ENCODE measurements at regions not wholly inside any gene's neighbourhood (a gene's known extent, or its start where the extent isn't known, plus 50 kb on each side); places are given as distances from the start of the nearest gene placed in this dataset.
"Not testable (repeated sequence)": the region's sequence is repeated elsewhere in the genome, so short reads cannot be mapped to it uniquely, and the experiment has no call there.

DNA sequence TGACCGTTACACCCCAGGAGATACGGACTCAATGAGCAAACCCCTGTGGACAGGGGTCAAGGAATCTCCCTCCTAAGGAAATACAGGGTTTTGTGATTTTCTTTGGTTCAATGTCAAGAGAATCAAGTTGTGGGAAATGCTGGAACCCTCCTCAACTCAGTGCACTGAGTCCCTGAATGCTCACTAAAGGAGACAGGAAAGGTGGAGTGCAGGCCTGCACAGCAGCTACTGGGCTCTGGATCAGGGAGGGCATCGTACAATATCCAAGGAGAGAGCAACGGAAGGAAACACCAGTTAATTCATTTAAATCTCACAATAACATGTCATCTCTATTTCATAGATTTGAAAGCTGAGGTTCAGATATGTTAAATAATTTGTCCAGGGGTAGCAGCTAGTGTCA, 263.5 kb upstream of the PLGLB1 start:
- H3K4me3 ChIP-seq; intact Hi-C loops (cut with micrococcal nuclease); H3K36me3 ChIP-seq; H3K4me1 ChIP-seq; DNase-seq; H3K27me3 ChIP-seq (ENCODE audit: low read depth); H3K9me3 ChIP-seq (replicated peaks): not testable (repeated sequence)
- H3K27ac ChIP-seq (replicated peaks): peak overlapping the region; percentile 33

DNA sequence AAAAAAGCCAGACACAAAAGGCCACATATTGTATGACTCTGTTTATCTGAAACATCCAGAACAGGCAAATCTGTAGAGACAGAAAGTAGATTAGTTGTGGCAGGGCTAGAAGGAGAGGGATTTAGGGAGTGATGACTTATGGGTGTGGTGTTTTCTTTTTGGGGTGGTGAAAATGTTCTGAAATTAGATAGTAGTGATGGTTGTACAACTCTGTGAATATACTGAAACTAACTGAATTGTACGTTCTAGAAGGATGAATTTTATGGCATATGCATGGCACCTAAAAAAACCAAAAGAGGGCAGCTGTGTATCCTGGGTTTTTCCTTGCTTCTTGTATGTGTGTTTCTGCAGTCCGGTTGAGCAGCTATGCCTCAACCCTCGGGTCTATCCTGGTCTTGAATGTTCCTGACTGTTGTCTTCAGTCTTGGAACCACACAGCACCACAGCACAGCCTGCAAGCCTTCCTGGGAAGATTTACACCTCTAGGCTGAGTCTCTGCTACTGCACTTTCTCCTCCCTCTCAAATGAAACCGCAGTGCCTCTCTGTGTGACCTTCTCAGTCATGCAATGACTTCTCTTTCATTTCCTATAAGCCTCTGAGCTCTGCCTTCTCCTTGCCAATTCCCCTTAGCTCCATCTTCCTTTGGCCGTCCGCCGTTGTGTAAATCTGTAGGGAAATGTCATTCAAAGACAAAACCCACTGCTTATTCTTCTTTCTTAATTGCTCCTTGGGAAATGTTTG, 269.1 kb upstream of the PLGLB1 start:
- intact Hi-C loops (cut with micrococcal nuclease); DNase-seq; H3K27ac ChIP-seq (replicated peaks); H3K9me3 ChIP-seq (replicated peaks); H3K36me3 ChIP-seq; H3K4me1 ChIP-seq; H3K27me3 ChIP-seq (ENCODE audit: low read depth); H3K4me3 ChIP-seq: not testable (repeated sequence)

DNA sequence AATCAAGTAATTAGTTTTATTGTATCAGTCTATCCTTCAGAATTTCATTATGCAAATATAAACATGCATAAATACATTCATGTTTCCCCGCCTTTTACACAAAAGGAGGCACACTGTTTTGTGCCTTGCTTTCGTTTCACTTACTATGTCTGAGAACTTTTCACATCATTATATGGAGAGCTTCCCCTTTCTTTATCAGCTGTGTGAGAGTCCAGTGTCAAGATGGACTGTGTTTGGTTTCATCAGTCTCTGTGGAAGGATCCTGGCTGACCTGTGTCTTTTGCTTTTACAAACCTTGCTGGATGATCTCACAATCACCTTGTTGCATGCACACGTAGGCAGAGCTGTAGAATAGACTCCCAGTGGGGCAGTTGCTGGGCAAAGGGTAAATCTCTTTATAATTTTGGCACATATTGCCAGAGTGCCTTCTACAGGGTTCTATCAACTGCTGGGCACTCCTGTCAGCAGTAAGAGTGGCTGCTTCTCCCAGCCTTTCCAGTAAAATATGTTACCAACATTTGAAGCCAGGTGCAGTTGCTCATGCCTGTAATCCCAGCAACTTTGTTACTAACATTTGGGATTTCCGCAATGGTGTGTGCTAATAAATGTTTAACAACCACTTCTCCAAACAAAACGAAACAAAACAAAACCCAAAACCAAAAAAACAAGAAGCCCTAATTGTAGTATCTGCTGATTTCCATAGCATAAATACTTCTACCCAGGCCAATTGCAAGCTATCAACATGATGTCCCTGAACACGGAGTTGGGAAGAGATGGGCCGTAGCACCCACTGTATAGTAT, 270.0 kb upstream of the PLGLB1 start:
- H3K4me3 ChIP-seq; H3K9me3 ChIP-seq (replicated peaks); H3K36me3 ChIP-seq; intact Hi-C loops (cut with micrococcal nuclease); H3K27ac ChIP-seq (replicated peaks); H3K27me3 ChIP-seq (ENCODE audit: low read depth); H3K4me1 ChIP-seq; DNase-seq: not testable (repeated sequence)

DNA sequence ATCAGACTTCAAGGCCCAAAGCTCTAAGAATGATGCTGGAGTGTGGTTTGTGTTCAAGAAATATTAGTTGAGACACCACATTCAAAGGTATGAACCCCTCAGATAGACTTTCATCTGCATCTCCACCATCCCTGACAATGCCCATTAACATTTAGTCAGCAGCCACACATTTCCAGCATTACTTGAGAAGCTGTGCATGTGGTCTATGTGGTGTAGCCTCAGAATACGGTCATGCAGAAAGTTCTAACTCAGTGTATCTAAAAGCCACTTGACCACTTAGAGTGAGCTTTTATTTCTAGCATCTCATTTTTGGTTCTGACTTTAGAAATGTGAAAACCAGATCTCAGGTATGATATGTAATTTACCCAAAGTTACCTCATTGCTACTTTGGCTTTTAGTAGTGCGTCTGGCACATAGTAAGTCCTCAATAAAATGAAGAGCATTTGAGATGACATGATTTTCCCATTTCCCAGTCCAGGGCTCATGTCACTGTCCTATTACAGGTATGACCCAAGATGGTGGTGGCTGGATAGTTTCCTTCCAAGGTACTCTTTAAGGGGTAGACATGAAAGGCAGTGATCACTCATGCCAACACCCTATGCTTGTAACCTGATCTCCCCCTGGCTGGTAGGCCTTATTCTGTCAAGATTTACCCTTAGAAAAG, 272.4 kb upstream of the PLGLB1 start:
- DNase-seq; H3K4me3 ChIP-seq; H3K27me3 ChIP-seq (ENCODE audit: low read depth); intact Hi-C loops (cut with micrococcal nuclease); H3K4me1 ChIP-seq; H3K9me3 ChIP-seq (replicated peaks); H3K36me3 ChIP-seq; H3K27ac ChIP-seq (replicated peaks): not testable (repeated sequence)

DNA sequence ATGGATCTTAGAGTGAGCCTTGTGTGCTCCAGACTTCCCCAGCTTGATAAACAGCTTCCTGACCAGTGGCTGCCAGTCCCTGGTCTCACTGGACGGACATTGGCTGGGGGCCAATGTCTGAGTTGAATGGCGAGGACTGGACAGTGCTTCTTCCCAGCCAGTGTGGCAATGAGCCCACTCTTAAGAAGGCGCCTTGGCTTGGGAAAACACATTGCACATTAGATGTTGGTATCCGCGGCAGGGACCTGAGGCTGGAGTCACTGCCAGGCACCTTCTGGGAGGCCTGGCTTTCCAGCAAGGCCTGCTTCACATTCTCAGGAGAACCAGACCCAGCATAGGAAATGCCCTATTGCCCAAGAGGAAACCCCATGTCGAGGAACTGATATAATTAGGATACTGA, 273.5 kb upstream of the PLGLB1 start:
- H3K4me3 ChIP-seq; H3K9me3 ChIP-seq (replicated peaks); intact Hi-C loops (cut with micrococcal nuclease); H3K27ac ChIP-seq (replicated peaks); H3K4me1 ChIP-seq; H3K36me3 ChIP-seq; H3K27me3 ChIP-seq (ENCODE audit: low read depth): not testable (repeated sequence)
- DNase-seq: peak; percentile 17

DNA sequence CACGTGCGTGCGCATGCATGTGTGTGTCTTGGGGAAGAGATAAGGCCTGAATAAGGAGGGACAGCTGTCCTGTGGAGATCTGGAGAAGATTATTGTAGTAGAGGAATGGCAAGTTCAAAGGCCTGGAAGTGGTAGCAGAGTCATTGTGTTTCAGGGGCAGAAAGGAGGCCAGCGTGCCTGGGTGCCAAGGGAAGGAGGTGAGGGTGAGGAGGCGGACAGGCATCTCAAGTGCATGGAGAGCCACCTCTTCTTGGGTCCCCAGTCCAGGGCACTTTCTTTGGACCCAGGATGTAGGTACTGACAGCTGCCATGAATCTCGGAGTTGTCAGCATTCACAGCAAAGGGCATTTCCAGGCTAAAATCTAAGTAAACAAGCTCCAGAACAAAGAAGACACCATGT, 279.7 kb upstream of the PLGLB1 start:
- H3K27me3 ChIP-seq (ENCODE audit: low read depth); intact Hi-C loops (cut with micrococcal nuclease); H3K4me1 ChIP-seq; H3K9me3 ChIP-seq (replicated peaks); DNase-seq; H3K4me3 ChIP-seq; H3K27ac ChIP-seq (replicated peaks); H3K36me3 ChIP-seq: not testable (repeated sequence)

DNA sequence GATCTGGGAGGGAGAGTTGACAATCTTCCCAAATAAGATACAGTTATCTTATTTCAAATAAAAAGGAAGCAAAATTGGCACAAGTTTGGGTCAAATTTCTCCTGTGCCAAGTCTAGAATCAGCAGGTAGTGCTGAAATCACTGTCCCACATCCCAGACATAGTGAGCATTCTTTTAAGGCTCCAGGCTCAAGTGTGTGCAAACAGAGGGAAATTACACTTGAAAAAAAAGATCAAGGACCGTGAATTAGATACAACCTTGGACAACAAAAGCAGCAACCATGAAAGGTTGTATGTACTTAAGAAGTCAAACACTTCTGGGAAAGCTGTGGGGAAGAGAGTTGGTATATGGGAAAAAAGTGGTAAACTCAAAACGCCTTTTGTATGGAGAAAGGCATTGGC, 280.2 kb upstream of the PLGLB1 start:
- H3K9me3 ChIP-seq (replicated peaks); intact Hi-C loops (cut with micrococcal nuclease); H3K36me3 ChIP-seq; DNase-seq; H3K27ac ChIP-seq (replicated peaks); H3K4me1 ChIP-seq; H3K4me3 ChIP-seq; H3K27me3 ChIP-seq (ENCODE audit: low read depth): not testable (repeated sequence)

DNA sequence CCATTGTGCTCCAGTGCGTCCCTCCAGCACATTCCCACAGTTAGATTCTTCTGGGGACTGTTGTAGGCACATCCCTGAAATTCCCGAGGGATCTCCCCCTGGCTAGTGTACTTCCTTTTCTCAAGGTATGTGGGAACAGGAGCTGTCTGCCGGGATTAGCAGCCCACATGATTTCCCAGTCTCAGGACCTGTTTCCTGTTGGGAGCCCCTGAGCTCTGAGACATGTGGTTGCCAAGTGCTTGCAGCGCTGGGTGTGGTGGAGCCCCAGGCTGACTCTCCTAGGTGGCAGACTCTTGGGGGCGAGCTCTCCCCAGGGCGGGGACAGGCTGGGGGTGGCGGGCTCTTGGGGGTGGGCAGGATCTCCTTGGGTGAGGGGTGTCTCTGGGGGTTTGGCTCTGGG, 287.0 kb upstream of the PLGLB1 start:
- H3K4me3 ChIP-seq; H3K9me3 ChIP-seq (replicated peaks); intact Hi-C loops (cut with micrococcal nuclease); DNase-seq; H3K27ac ChIP-seq (replicated peaks); H3K27me3 ChIP-seq (ENCODE audit: low read depth); H3K4me1 ChIP-seq; H3K36me3 ChIP-seq: not testable (repeated sequence)

DNA sequence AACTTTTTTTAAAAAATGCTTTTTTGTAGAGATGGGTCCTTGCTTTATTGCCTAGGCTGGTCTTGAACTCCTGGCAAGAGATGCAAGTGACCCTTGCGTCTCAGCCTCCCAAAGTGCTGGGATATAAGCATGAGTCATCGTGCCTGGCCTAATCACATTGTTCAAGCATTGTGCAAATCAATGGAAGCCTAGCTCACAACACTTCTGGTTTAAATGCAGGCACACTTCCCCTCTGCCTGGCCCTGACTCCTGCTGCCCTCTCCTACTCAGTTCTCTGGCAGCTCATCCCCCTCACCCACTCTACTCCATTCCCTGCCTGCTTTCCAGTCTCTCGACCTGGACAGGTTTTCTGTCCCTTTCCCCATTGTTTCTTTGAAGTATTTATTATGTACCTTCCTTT, 288.1 kb upstream of the PLGLB1 start:
- H3K36me3 ChIP-seq; H3K4me3 ChIP-seq; H3K4me1 ChIP-seq; H3K27me3 ChIP-seq (ENCODE audit: low read depth); H3K9me3 ChIP-seq (replicated peaks); intact Hi-C loops (cut with micrococcal nuclease); DNase-seq; H3K27ac ChIP-seq (replicated peaks): not testable (repeated sequence)

DNA sequence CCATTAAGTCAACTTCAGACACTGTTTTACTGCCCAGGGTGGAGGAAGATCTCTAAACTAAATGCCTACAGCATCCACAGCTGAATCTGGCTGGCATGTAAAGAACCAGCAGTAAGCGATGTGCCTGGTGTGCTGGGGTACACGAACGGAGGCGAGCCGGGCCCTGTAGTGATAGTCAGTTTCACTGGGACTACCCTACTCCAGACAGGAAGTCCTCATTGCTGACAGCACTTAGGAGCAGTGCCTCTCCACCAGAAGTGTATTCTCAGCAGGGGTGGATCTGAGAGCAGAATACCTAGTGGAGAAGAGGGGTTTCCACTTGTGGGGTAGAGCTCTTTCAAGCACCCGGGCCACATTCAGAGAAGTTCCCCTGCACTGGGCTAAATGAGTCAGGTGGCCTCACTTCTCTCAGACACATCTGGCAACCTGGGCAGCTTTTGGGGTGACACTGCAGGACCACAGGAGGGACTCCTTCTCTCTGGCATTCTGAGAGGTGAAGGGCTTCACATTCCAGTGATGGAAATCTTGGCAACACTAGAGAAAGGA, 290.3 kb upstream of the PLGLB1 start:
- H3K36me3 ChIP-seq; DNase-seq; H3K4me1 ChIP-seq; H3K27ac ChIP-seq (replicated peaks); H3K4me3 ChIP-seq; H3K9me3 ChIP-seq (replicated peaks); intact Hi-C loops (cut with micrococcal nuclease); H3K27me3 ChIP-seq (ENCODE audit: low read depth): not testable (repeated sequence)

DNA sequence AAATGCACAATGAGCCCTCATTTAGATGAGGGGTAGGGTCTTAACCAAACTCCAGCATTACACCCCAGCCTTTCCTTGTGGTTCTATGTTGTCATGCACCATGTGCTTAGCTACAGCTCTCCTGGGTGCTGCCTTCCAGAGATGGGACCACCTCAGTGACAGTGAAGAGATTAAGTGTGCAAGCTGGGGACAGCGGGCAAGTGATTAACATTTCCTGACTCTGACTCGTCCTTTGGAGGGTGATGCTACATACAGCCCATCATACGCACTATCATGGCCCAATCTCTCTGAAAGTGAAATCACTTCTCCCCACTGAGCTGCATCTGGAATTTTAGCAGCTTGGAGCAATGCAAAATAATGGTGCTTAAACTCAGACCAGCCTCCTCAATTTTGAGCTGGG, 293.0 kb upstream of the PLGLB1 start:
- H3K36me3 ChIP-seq; DNase-seq; H3K4me3 ChIP-seq; H3K4me1 ChIP-seq; H3K27me3 ChIP-seq (ENCODE audit: low read depth); H3K9me3 ChIP-seq (replicated peaks); H3K27ac ChIP-seq (replicated peaks); intact Hi-C loops (cut with micrococcal nuclease): not testable (repeated sequence)

DNA sequence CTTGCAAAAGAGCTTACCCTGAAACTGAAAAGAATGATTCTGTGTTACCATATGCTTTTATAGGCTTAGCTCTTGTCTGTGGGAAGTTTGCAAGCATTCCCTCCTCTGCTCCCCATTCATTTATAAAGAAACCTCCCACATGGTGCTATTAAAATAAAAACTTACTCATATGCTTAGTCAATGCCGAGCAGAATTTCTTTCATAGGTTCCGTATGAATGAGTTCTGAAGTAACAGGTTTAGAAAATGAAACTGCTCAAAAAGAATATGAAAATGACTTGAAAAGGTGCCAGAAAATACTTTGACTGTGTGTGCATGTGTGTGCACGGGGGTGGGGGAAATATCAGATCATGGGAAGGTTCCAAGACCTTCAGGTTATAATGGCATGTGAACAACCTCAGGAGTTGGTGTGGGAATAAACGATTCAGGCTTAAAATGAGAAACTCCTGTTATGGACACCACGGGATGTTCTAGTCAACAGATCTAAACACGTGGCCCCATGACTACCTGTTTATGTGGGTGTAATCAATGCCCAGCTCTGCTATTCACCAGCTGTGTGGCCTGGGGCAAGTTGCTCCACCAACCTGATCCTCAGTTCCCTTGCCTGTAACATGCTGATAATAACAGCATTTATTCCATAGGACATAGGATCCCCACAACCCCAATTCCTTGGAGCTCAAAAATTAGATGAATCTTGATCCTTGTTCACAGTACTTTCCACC, 293.7 kb upstream of the PLGLB1 start:
- intact Hi-C loops (cut with micrococcal nuclease); H3K4me1 ChIP-seq; H3K36me3 ChIP-seq; DNase-seq; H3K4me3 ChIP-seq; H3K27ac ChIP-seq (replicated peaks); H3K27me3 ChIP-seq (ENCODE audit: low read depth); H3K9me3 ChIP-seq (replicated peaks): not testable (repeated sequence)

DNA sequence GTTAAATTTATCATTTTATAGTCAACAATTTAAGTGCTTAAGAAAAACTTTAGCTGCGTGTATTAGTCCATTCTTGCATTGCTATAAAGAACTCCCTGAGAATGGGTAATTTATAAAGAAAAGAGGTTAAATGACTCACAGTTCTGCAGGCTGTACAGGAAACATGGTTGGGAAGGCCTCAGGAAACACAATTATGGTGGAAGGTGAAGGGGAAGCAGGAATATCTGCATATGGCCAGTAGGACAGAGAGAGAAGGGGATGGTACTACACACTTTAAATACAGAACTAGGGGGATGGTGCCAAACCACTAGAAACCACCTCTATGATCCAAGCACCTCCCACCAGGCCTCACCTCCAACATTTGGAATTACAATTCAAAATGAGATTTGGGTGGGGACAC, 295.5 kb upstream of the PLGLB1 start:
- H3K36me3 ChIP-seq; DNase-seq; intact Hi-C loops (cut with micrococcal nuclease); H3K4me3 ChIP-seq; H3K27me3 ChIP-seq (ENCODE audit: low read depth); H3K27ac ChIP-seq (replicated peaks); H3K9me3 ChIP-seq (replicated peaks); H3K4me1 ChIP-seq: not testable (repeated sequence)

Data from left ventricle myocardium inferior (tissue), 1 donor.